ENCODE measurements at regions not wholly inside any gene's neighbourhood (a gene's known extent, or its start where the extent isn't known, plus 50 kb on each side); places are given as distances from the start of the nearest gene placed in this dataset.

DNA sequence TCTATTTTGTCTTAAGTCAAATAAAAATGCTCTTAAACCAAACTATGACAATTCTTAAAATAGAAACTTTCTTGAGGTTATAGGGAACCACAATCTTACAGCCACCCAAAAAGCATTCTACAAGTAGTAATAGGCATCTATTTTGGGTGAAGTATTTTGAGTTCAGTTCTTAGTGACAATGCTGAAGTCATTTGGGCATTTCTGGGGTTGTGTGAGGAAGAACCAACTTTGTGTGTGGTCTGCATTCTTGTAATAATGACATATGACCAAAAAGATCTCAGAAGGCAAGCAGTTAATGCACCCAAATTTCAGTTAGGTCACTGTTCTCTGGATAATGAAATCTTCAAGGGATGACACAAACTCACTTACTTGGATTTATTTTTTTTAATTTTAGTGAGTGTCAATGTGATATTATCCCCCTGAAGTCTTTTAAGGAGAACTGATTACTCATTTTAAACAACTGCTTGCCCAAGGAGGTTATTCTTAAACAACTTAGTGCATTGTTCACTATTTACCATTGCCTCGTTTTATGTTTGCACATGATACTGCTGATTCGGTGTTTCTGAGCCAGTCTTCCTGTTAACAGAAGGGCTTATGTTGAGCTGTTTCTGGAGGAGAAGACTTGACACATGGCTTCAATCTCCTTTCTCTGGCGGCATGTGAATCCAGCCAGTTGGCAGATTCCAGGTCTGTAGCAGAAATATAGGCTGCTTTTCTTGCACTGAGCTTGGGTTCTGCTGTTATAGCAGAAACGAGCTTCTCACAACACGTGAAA lies 618.9 kb downstream of the BCKDHB start:
- in situ Hi-C loops (cut with MboI; ENCODE audit: low sequenced_read_pairs, unreplicated experiment): no loop called here
- TF ChIP-seq, protein P1, sequence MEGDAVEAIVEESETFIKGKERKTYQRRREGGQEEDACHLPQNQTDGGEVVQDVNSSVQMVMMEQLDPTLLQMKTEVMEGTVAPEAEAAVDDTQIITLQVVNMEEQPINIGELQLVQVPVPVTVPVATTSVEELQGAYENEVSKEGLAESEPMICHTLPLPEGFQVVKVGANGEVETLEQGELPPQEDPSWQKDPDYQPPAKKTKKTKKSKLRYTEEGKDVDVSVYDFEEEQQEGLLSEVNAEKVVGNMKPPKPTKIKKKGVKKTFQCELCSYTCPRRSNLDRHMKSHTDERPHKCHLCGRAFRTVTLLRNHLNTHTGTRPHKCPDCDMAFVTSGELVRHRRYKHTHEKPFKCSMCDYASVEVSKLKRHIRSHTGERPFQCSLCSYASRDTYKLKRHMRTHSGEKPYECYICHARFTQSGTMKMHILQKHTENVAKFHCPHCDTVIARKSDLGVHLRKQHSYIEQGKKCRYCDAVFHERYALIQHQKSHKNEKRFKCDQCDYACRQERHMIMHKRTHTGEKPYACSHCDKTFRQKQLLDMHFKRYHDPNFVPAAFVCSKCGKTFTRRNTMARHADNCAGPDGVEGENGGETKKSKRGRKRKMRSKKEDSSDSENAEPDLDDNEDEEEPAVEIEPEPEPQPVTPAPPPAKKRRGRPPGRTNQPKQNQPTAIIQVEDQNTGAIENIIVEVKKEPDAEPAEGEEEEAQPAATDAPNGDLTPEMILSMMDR (IDR thresholded peaks at IDR 0.05; ENCODE audit: borderline replicate concordance, control extremely low read depth, extremely low read depth, insufficient read depth, missing control alignments): no peak
- DNase-seq (ENCODE audit: low spot score): no peak

DNA sequence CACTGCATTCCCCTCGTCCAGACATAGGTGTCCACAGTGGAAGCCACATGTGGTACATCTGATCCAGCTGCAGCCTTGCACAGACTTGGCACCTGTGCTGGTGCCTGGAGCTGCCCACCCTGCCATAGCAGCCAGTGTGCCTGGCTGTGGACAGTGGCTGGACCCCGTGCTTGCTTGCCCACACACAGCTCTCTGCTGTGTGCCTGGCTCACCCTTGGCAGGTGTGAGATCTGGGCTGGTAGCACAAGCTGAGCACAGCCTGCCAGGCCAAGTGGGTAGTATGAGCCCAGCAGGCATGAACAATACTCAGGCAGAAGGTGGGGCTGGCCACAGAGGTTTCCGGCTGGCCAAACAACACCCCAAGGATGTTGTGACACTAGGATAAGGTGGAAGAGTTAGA lies 614.4 kb downstream of the BCKDHB start:
- TF ChIP-seq, protein P1 (IDR thresholded peaks at IDR 0.05; ENCODE audit: borderline replicate concordance, control extremely low read depth, extremely low read depth, insufficient read depth, missing control alignments): no peak
- no peak for DNase-seq (ENCODE audit: low spot score)
- in situ Hi-C loops (cut with MboI; ENCODE audit: low sequenced_read_pairs, unreplicated experiment): no loop called here

DNA sequence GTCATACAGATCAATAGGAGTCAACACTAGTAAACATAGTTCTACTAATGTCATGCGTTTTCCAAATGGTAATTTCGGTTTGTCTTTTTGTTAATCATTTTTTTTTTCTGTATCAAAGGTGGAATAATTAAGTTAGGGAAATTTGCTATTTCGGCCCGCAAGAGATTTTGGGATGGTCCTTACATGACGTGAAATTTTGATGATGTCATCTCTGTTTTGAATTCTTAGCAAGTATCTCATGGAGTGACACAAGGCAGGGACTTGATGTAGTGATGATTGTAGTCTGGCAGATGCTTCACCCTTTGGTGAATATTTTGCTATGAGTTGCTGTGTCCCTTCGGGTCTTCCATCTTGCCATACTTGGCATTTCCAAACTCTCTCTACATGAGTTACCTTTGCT lies 608.0 kb downstream of the BCKDHB start:
- TF ChIP-seq, protein P1 (IDR thresholded peaks at IDR 0.05; ENCODE audit: borderline replicate concordance, control extremely low read depth, extremely low read depth, insufficient read depth, missing control alignments): no peak
- DNase-seq (ENCODE audit: low spot score): no peak
- in situ Hi-C loops (cut with MboI; ENCODE audit: low sequenced_read_pairs, unreplicated experiment): no loop called here

DNA sequence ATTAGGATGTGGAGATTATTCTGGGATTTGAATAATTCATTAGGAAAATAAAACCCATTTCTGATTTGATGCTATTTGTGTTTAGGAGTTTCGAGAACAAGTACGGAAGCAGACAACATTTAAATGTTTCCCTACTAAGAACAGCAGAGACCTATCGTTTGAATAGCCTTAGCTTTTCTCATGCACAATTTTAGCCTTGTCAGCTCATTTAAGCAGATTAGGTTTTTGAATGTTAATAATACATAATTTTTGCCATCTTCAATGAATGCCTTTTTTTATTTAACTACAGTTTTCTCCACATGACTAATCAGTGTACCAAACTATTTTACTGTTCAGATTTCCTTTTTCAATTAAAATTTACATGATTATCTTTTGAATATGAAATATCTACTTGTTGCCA lies 592.0 kb downstream of the BCKDHB start:
- in situ Hi-C loops (cut with MboI; ENCODE audit: low sequenced_read_pairs, unreplicated experiment): no loop called here
- TF ChIP-seq, protein P1 (IDR thresholded peaks at IDR 0.05; ENCODE audit: borderline replicate concordance, control extremely low read depth, extremely low read depth, insufficient read depth, missing control alignments): no peak
- DNase-seq (ENCODE audit: low spot score): no peak

DNA sequence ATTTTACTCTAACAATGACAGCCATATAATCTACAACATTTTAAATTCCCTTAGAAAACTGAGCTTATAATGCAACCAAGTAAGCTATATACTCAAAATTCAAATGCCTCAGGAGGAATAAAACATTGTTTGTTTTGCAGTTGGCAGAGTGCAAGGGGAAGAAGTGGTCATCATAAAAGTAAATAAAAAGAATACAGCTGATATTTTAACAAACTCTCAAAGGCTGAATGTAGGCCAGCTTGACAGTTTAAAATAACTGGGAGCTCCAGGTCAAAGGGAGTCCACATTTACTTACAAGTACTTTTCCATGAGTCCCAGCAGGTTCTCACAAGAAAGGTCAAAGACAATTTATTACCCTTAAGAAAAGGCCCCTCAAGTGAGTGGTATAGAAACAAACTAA lies 589.8 kb downstream of the BCKDHB start:
- in situ Hi-C loops (cut with MboI; ENCODE audit: low sequenced_read_pairs, unreplicated experiment): no loop called here
- DNase-seq (ENCODE audit: low spot score): no peak
- TF ChIP-seq, protein P1 (IDR thresholded peaks at IDR 0.05; ENCODE audit: borderline replicate concordance, control extremely low read depth, extremely low read depth, insufficient read depth, missing control alignments): no peak

DNA sequence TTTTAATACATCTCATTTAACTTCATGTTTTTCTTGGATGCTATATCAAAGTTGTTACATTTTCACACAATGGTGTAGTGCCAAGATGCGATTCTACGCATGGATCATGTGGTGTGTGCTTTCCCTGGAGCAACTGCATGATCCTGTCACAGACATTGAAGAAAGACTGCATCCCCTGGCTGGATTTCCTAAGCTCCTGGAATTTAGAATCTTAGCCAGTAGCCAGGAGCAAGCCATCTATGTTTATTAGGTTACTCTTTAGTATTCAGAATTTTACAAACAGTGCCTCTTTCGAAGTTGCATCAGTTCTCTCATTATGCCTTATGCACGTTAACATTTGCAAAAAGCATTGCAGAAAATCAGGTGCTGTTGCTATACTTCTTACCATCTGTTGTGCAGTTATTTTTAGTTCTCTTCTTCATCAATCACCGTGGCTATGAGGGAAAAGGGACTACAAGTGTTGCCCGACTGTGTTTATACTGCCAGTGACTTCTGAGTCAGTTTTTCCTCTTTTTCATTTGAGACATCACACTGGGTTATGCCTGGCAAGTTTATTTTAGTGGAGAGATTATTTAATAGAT lies 584.2 kb downstream of the BCKDHB start:
- no peak for DNase-seq (ENCODE audit: low spot score)
- TF ChIP-seq, protein P1 (IDR thresholded peaks at IDR 0.05; ENCODE audit: borderline replicate concordance, control extremely low read depth, extremely low read depth, insufficient read depth, missing control alignments): no peak
- in situ Hi-C loops (cut with MboI; ENCODE audit: low sequenced_read_pairs, unreplicated experiment): no loop called here

All from GM13976 (cell line).